H9 (cell line): ENCODE measurements at regions not wholly inside any gene's neighbourhood (a gene's known extent, or its start where the extent isn't known, plus 50 kb on each side); places are given as distances from the start of the nearest gene placed in this dataset.

Source experiments
- DNase-seq: peaks from one replicate; pipeline ENCODE4 v3.0.0-alpha.2; 2017
- H2AFZ ChIP-seq: one replicate; pipeline ENCODE4 v1.6.1; 2013; ENCODE audit warnings: mild to moderate bottlenecking, low read length, control low read depth, moderate library complexity
- H2AK5ac ChIP-seq: 2 replicates; pipeline ENCODE4 v1.6.1; 2013; ENCODE audit warnings: low read length, control low read depth, mixed read lengths; ENCODE audit not compliant: insufficient read length
- H2BK120ac ChIP-seq: one replicate; pipeline ENCODE4 v1.6.1; 2013; ENCODE audit warnings: low read depth, mild to moderate bottlenecking, low read length, control low read depth, inconsistent platforms; ENCODE audit not compliant: poor library complexity, severe bottlenecking
- H2BK12ac ChIP-seq: 2 replicates; pipeline ENCODE4 v1.6.1; 2013; ENCODE audit warnings: low read length, control low read depth, mixed read lengths, low read depth; ENCODE audit not compliant: insufficient read length
- H2BK15ac ChIP-seq: 2 replicates; pipeline ENCODE4 v1.6.1; 2013; ENCODE audit warnings: low read depth, low read length, control low read depth
- H2BK20ac ChIP-seq: one replicate; pipeline ENCODE4 v1.6.1; 2013; ENCODE audit warnings: low read depth, mild to moderate bottlenecking, low read length, control low read depth, inconsistent platforms; ENCODE audit not compliant: poor library complexity, severe bottlenecking
- H2BK5ac ChIP-seq: 2 replicates; pipeline ENCODE4 v1.6.1; 2013; ENCODE audit warnings: low read length, control low read depth, mixed read lengths; ENCODE audit not compliant: insufficient read length
- H3K14ac ChIP-seq: 2 replicates; pipeline ENCODE4 v1.6.1; 2013; ENCODE audit warnings: low read length, control low read depth; ENCODE audit not compliant: insufficient read depth
- H3K18ac ChIP-seq: 2 replicates; pipeline ENCODE4 v1.6.1; 2013; ENCODE audit warnings: low read depth, mild to moderate bottlenecking, mixed read lengths, low read length, control low read depth; ENCODE audit not compliant: insufficient read length
- H3K23ac ChIP-seq: 2 replicates; pipeline ENCODE4 v1.6.1; 2013; ENCODE audit warnings: low read length, control low read depth, mixed read lengths, low read depth; ENCODE audit not compliant: insufficient read length
- H3K23me2 ChIP-seq: 2 replicates; pipeline ENCODE4 v1.6.1; 2013; ENCODE audit warnings: low read depth, mild to moderate bottlenecking, mixed read lengths, low read length, control low read depth; ENCODE audit not compliant: insufficient read length, poor library complexity, severe bottlenecking
- H3K27ac ChIP-seq: 2 replicates; pipeline ENCODE4 v1.5.1; 2013; ENCODE audit warnings: low read length, control low read depth, mixed read lengths, low read depth; ENCODE audit not compliant: insufficient read length
- H3K27me3 ChIP-seq: 2 replicates; pipeline ENCODE4 v1.6.1; 2013; ENCODE audit warnings: low read length, control low read depth, inconsistent platforms; ENCODE audit not compliant: insufficient read depth
- H3K4ac ChIP-seq: 2 replicates; pipeline ENCODE4 v1.6.1; 2013; ENCODE audit warnings: low read depth, mild to moderate bottlenecking, control low read depth, inconsistent platforms, low read length, moderate library complexity
- H3K4me1 ChIP-seq: 2 replicates; pipeline ENCODE4 v1.6.1; 2013; ENCODE audit warnings: low read length, control low read depth, inconsistent platforms; ENCODE audit not compliant: insufficient read depth
- H3K4me2 ChIP-seq: 2 replicates; pipeline ENCODE4 v1.6.1; 2013; ENCODE audit warnings: low read length, control low read depth, mixed read lengths; ENCODE audit not compliant: insufficient read length, insufficient read depth
- H3K56ac ChIP-seq: 2 replicates; pipeline ENCODE4 v1.6.1; 2013; ENCODE audit warnings: low read depth, mild to moderate bottlenecking, mixed read lengths, low read length, control low read depth; ENCODE audit not compliant: insufficient read length
- H3K79me1 ChIP-seq: 2 replicates; pipeline ENCODE4 v1.6.1; 2013; ENCODE audit warnings: low read depth, mild to moderate bottlenecking, moderate library complexity, low read length, control low read depth, inconsistent platforms; ENCODE audit not compliant: insufficient read depth, poor library complexity, severe bottlenecking
- H3K79me2 ChIP-seq: 2 replicates; pipeline ENCODE4 v1.6.1; 2013; ENCODE audit warnings: low read length, control low read depth, inconsistent platforms; ENCODE audit not compliant: insufficient read depth
- H3K9ac ChIP-seq: 2 replicates; pipeline ENCODE4 v1.6.1; 2013; ENCODE audit warnings: low read length, control low read depth, mixed read lengths; ENCODE audit not compliant: insufficient read length; ENCODE audit errors: extremely low read depth
- H3K9me3 ChIP-seq: one replicate; pipeline ENCODE4 v1.6.1; 2013; ENCODE audit warnings: low read depth, low read length, inconsistent platforms; ENCODE audit not compliant: control insufficient read depth
- H3T11ph ChIP-seq: one replicate; pipeline ENCODE4 v1.6.1; 2013; ENCODE audit warnings: mild to moderate bottlenecking, low read length, control low read depth, inconsistent platforms
- H4K20me1 ChIP-seq: one replicate; pipeline ENCODE4 v1.6.1; 2013; ENCODE audit not compliant: control insufficient read depth, insufficient read length, insufficient read depth
- H4K5ac ChIP-seq: 2 replicates; pipeline ENCODE4 v1.6.1; 2013; ENCODE audit warnings: low read depth, mild to moderate bottlenecking, mixed read lengths, low read length, control low read depth; ENCODE audit not compliant: insufficient read length
- H4K8ac ChIP-seq: replicated peaks from 2 replicates; pipeline ENCODE4 v1.6.1; 2013; ENCODE audit warnings: low read length, control low read depth, mixed read lengths, low read depth; ENCODE audit not compliant: insufficient read length
- H4K91ac ChIP-seq: 2 replicates; pipeline ENCODE4 v1.6.1; 2013; ENCODE audit warnings: low read depth, mild to moderate bottlenecking, moderate library complexity, mixed read lengths, low read length, control low read depth; ENCODE audit not compliant: insufficient read length
- H3K27ac Mint-ChIP-seq, 3 experiments: 2 replicates in 2 of 3; 3 replicates in 1 of 3; pipeline ENCODE4 v1.8.0; 2020 to 2021; ENCODE audit warnings: mixed read lengths in 3 of 3, mild to moderate bottlenecking in 1 of 3, moderate library complexity in 1 of 3
- H3K27me3 Mint-ChIP-seq: 2 replicates; pipeline ENCODE4 v1.8.0; 2021; ENCODE audit warnings: low read depth, mild to moderate bottlenecking, moderate library complexity, mixed read lengths
- H3K36me3 Mint-ChIP-seq, 3 experiments: 2 replicates in 2 of 3; 3 replicates in 1 of 3; pipeline ENCODE4 v1.8.0; 2020 to 2021; ENCODE audit warnings: low read depth in 3 of 3, mixed read lengths in 3 of 3; ENCODE audit not compliant: insufficient read depth in 1 of 3
- H3K4me1 Mint-ChIP-seq, 2 experiments: 2 replicates each; pipeline ENCODE4 v1.8.0; 2020; ENCODE audit warnings: mixed read lengths in 2 of 2
- H3K4me3 Mint-ChIP-seq, 2 experiments: 2 replicates in 1 of 2; 3 replicates in 1 of 2; pipeline ENCODE4 v1.8.0; 2020 to 2021; ENCODE audit warnings: mild to moderate bottlenecking in 2 of 2, mixed read lengths in 2 of 2, moderate library complexity in 1 of 2
- H3K9me3 Mint-ChIP-seq, 2 experiments: 2 replicates in 1 of 2; 3 replicates in 1 of 2; pipeline ENCODE4 v1.8.0; 2020; ENCODE audit warnings: mild to moderate bottlenecking in 2 of 2, mixed read lengths in 2 of 2, moderate library complexity in 1 of 2
- CTCF ChIP-seq: fragments of 200-600 bp; sonication (generic); conservative IDR thresholded peaks from 3 replicates; pipeline ENCODE4 v1.8.0; 2021; ENCODE audit warnings: antibody characterized with exemption, mild to moderate bottlenecking
- WGBS: extraction: QIAGEN DNeasy Blood & Tissue Kit; methylation state at CpG from one replicate; pipeline ENCODE4 v1.1.7; 2013; ENCODE audit warnings: missing lambda C conversion rate, low lambda C conversion rate, mixed read lengths; ENCODE audit not compliant: insufficient read length; ENCODE audit errors: extremely low coverage; 5-methylcytosine and 5-hydroxymethylcytosine counted together

- DNase-seq = no peak
- Mint-ChIP-seq H3K27ac (no peak overlapping the region), H3K4me3 (no peak overlapping the region), H3K27me3 (no peaks in the 10 kb centered on the region), H3K4me1 (peaks cover 9 to 11% of the 10 kb centered on the region in 2 experiments), H3K9me3 (peaks cover 0 to 3% of the 10 kb centered on the region in 2 experiments; a peak in 1 of 5 replicates), H3K36me3 (no peaks in the 10 kb centered on the region)
- H4K8ac ChIP-seq = no peak overlapping the region
- H4K20me1 ChIP-seq = no peaks in the 10 kb centered on the region
- no peak overlapping the region for H3K18ac ChIP-seq
- H3K14ac ChIP-seq = no peak overlapping the region
- no peak for TF ChIP-seq CTCF
- H2BK120ac ChIP-seq = no peak overlapping the region
- no peaks in the 10 kb centered on the region for H3K79me1 ChIP-seq
- H3K27me3 ChIP-seq = no peaks in the 10 kb centered on the region; the same call in 1 of the 2 replicates
- no peak overlapping the region for H3K4ac ChIP-seq
- H3K4me1 ChIP-seq = no peaks in the 10 kb centered on the region
- H3K79me2 ChIP-seq = no peaks in the 10 kb centered on the region
- no peak overlapping the region for H3T11ph ChIP-seq
- no CpG with 5 or more reads among the region's 8 CpGs for WGBS
- no peaks in the 10 kb centered on the region for H3K9me3 ChIP-seq
- no peak overlapping the region for H2BK20ac ChIP-seq
- H2BK5ac ChIP-seq = no peak overlapping the region
- H3K27ac ChIP-seq = no peak overlapping the region
- no peak overlapping the region for H3K56ac ChIP-seq
- H3K9ac ChIP-seq = no peak overlapping the region
- no peak overlapping the region for H2AFZ ChIP-seq
- no peak overlapping the region for H4K91ac ChIP-seq
- H4K5ac ChIP-seq = no peak overlapping the region
- H2BK12ac ChIP-seq = no peak overlapping the region
- no peak overlapping the region for H3K4me2 ChIP-seq
- H2BK15ac ChIP-seq = no peak overlapping the region
- H3K23me2 ChIP-seq = no peaks in the 10 kb centered on the region
- H3K23ac ChIP-seq = no peak overlapping the region
- no peak overlapping the region for H2AK5ac ChIP-seq
These were observed 157.6 kb upstream of the TUT7 start for GRCh38 chr9:86511614-86512360.
